ENCODE measurements at regions not wholly inside any gene's neighbourhood (a gene's known extent, or its start where the extent isn't known, plus 50 kb on each side); places are given as distances from the start of the nearest gene placed in this dataset.

DNA sequence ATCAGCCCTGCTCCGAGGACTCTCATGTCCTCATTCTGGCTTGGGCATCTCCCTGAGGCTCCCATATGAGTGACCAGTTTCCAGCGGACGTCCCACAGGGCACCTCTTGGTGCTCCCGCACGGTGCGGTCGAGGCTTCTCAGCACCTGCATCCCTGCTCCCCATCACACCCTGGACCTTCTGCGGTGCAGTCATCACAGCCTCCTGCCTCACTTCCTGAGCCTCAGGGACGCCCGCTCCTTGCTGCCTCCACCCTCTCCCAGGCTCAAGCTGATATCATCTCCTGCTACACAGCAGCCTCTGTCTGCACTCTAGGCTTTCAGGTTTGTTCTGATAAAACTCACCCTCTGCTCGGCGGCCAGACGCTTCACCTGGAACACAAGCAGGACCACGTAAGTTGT lies 185.0 kb downstream of the TMEM18 start:
- TF ChIP-seq, protein P1, sequence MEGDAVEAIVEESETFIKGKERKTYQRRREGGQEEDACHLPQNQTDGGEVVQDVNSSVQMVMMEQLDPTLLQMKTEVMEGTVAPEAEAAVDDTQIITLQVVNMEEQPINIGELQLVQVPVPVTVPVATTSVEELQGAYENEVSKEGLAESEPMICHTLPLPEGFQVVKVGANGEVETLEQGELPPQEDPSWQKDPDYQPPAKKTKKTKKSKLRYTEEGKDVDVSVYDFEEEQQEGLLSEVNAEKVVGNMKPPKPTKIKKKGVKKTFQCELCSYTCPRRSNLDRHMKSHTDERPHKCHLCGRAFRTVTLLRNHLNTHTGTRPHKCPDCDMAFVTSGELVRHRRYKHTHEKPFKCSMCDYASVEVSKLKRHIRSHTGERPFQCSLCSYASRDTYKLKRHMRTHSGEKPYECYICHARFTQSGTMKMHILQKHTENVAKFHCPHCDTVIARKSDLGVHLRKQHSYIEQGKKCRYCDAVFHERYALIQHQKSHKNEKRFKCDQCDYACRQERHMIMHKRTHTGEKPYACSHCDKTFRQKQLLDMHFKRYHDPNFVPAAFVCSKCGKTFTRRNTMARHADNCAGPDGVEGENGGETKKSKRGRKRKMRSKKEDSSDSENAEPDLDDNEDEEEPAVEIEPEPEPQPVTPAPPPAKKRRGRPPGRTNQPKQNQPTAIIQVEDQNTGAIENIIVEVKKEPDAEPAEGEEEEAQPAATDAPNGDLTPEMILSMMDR (IDR thresholded peaks at IDR 0.05), result no peak
- no peak for TF ChIP-seq POLR2A (IDR thresholded peaks at IDR 0.05)
